ENCODE measurements at regions not wholly inside any gene's neighbourhood (a gene's known extent, or its start where the extent isn't known, plus 50 kb on each side); places are given as distances from the start of the nearest gene placed in this dataset.

- Histone ChIP-seq H3K27ac (ENCODE audit: insufficient read depth, low read depth, low read length) (no peak overlapping the region), H3K9ac (replicated peaks; ENCODE audit: extremely low read depth, insufficient read depth, low read length) (no peak overlapping the region), H3K36me3 (ENCODE audit: control insufficient read depth in 2 of 2, extremely low read depth in 1 of 2, insufficient read depth in 2 of 2, low read length in 2 of 2) (no peaks in the 10 kb centered on the region), H3K4me1 (ENCODE audit: control insufficient read depth, extremely low read depth, insufficient read depth, low read length) (no peaks in the 10 kb centered on the region), H3K27me3 (ENCODE audit: control insufficient read depth in 2 of 2, insufficient read depth in 2 of 2, low read length in 2 of 2) (peaks cover 2 to 3% of the 10 kb centered on the region in 2 experiments), H4K20me1 (replicated peaks; ENCODE audit: control insufficient read depth, extremely low read depth, insufficient read depth, low read length) (no peaks in the 10 kb centered on the region), H3K9me1 (replicated peaks; ENCODE audit: control insufficient read depth, extremely low read depth, insufficient read depth, low read length) (no peaks in the 10 kb centered on the region), H3K79me2 (ENCODE audit: control insufficient read depth, insufficient read depth, low read length) (no peaks in the 10 kb centered on the region), H2AFZ (ENCODE audit: low read depth, low read length) (no peak overlapping the region), H3K4me2 (ENCODE audit: insufficient read depth, low read length) (no peak overlapping the region), H3K9me3 (replicated peaks; ENCODE audit: control insufficient read depth, insufficient read depth, low read length) (no peaks in the 10 kb centered on the region), H3K4me3 (replicated peaks in 1 of 3; ENCODE audit: insufficient read depth in 1 of 3, low read depth in 1 of 3, low read length in 3 of 3) (no peak overlapping the region)
- ChIA-PET CTCF (interaction anchor here (1.5 kb wide), 1 partner anchor 110 kb away, joined by 3 read pairs; no protein-coding TSS in a partner anchor), POLR2A (no interaction called here)
- dilution Hi-C loops (cut with MboI; ENCODE audit: extremely low pct_ligation_motif_present, low sequenced_read_pairs) (no loop called here), intact Hi-C loops (cut with micrococcal nuclease) (no loop called here)
- DNase-seq (ENCODE audit: low read depth, low spot score) (no peak), FAIRE-seq (no peak)
- no TSS peak for BruUV-seq (replicated peaks)
- TF ChIP-seq JUN (IDR thresholded peaks at IDR 0.05; ENCODE audit: borderline replicate concordance, insufficient read depth, insufficient read length, low read depth): no peak
- no peak for TF ChIP-seq EZH2 (IDR thresholded peaks at IDR 0.05; ENCODE audit: borderline replicate concordance, low read depth, low read length, severe bottlenecking)
- TF ChIP-seq GATA2 (IDR thresholded peaks at IDR 0.05; ENCODE audit: insufficient read depth, insufficient read length, low read depth, low read length): no peak
- TF ChIP-seq, protein P1, sequence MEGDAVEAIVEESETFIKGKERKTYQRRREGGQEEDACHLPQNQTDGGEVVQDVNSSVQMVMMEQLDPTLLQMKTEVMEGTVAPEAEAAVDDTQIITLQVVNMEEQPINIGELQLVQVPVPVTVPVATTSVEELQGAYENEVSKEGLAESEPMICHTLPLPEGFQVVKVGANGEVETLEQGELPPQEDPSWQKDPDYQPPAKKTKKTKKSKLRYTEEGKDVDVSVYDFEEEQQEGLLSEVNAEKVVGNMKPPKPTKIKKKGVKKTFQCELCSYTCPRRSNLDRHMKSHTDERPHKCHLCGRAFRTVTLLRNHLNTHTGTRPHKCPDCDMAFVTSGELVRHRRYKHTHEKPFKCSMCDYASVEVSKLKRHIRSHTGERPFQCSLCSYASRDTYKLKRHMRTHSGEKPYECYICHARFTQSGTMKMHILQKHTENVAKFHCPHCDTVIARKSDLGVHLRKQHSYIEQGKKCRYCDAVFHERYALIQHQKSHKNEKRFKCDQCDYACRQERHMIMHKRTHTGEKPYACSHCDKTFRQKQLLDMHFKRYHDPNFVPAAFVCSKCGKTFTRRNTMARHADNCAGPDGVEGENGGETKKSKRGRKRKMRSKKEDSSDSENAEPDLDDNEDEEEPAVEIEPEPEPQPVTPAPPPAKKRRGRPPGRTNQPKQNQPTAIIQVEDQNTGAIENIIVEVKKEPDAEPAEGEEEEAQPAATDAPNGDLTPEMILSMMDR (IDR thresholded peaks at IDR 0.05; ENCODE audit: extremely low read depth in 1 of 2, insufficient read depth in 1 of 2, low read depth in 1 of 2, low read length in 2 of 2): no peak
- TF ChIP-seq FOS (IDR thresholded peaks at IDR 0.05; ENCODE audit: borderline replicate concordance, insufficient read depth, low read length): no peak
- TF ChIP-seq POLR2AphosphoS5 (IDR thresholded peaks at IDR 0.05; ENCODE audit: insufficient read depth, low read depth, low read length): no peak
- no peak for TF ChIP-seq POLR2A (IDR thresholded peaks at IDR 0.05; ENCODE audit: low read depth, low read length)
- no peak for TF ChIP-seq MYC (IDR thresholded peaks at IDR 0.05; ENCODE audit: low read depth, low read length)
- TF ChIP-seq MAX (IDR thresholded peaks at IDR 0.05; ENCODE audit: insufficient read depth, insufficient read length): no peak
These were observed 199.8 kb downstream of the PDGFRA start for GRCh38 chr4:54428940-54429339.
